ENCODE measurements at regions not wholly inside any gene's neighbourhood (a gene's known extent, or its start where the extent isn't known, plus 50 kb on each side); places are given as distances from the start of the nearest gene placed in this dataset.
"Not testable (repeated sequence)": the region's sequence is repeated elsewhere in the genome, so short reads cannot be mapped to it uniquely, and the experiment has no call there.

GRCh38 chr9:86515221-86515620, 161.0 kb upstream of the TUT7 start:
- DNase-seq: no peak

- no peak for DNase-seq
Measured at GRCh38 chr9:86513429-86513828, 159.2 kb upstream of the TUT7 start.

DNA sequence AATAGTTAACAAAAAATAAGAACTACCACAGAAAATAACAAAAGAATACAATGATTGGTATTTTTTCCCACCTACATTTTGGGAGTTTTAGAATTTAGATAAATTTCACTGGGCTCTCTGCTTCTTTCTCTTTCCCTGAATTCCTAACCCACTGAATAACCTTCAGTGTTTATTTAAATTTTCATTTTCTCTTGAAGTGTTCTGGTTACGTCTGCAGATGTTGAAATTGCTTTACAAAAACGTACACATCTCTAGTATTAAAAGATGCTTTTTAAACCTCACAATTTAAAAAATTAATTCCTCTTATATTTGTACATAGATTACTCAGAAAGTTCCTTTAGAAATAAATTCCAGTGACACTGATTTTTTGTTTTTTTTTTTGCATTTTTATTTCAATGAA, 158.7 kb upstream of the TUT7 start:
- DNase-seq: no peak

DNA sequence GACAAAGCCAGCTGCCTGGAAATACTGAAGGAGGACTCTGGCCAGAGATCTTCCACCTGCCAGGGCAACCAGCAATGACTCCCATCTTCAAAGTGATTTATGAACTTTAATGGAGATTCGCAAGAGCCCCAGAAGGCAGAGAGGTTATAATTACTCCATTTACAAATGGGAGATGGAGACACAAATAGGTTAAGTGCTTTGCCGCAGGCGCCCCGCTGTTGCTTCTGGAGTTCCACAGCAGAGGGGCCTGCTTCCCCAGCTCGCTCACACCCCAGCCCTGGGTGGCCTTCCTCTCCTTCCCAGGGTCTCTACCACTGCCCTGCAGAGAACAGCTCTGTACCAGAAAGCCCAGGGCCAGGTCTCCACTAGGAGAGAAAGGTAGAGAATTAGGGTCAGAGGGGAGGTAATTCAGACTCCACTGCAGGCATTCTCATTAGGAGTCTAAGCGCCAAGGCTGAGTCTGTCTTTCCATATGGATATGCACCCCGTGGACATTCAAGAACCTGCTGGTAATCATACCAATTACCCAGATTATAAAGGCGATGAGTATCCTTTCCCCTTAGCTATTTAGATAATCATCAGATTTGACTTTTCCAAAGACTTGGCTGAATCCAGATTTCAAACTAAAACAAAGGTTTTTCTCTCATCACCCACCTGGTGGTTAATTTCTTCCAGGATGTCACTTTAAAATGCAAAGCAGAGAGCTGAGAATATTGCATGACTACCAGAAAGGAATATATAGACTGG, 157.6 kb upstream of the TUT7 start:
- DNase-seq: no peak

GRCh38 chr9:86508208-86508903, 154.1 kb upstream of the TUT7 start:
- DNase-seq: no peak

DNA sequence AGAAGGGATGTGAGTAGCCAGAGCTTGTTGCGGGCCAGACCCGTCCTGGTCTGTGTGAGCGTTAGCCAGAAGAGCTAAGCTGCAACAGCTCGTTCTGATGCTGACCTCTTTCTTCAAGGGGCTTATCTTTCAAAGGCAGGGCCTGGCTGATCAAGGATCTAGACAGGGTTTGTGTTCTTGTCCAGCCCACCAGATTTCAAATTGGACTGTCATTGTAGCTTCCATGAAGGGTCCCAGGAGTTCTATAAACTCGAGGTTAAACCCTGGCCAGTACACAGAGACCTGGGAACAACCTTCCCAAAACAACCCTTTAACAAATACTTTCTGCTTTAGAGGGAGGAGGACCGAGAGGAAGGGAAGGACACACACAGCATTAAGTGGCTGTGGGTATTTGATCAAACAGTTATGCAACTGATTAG, 153.0 kb upstream of the TUT7 start:
- no peak for DNase-seq

GRCh38 chr9:86503942-86504341, 149.7 kb upstream of the TUT7 start:
- DNase-seq: no peak

- DNase-seq: no peak
Measured at GRCh38 chr9:86503314-86503713, 149.1 kb upstream of the TUT7 start.

- DNase-seq: no peak
Measured at GRCh38 chr9:86500667-86501435, 146.6 kb upstream of the TUT7 start.

DNA sequence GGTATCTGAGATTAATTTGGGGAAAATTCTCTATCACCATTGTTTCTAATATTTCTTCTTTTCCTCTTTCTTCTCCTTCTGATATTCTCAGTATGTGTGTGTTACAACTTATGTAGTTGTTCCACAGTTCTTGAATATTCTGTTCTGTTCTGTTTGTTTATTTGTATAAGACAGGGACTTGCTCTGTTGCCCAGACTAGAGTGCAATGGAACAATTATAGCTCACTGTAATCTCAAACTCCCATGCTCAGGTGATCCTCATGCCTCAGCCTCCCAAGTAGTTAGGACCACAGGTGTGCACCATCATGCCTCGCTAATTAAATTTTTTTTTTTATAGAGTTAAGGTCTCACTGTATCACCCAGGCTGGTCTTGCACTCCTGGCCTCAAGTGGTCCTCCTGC, 145.8 kb upstream of the TUT7 start:
- no peak for DNase-seq

DNA sequence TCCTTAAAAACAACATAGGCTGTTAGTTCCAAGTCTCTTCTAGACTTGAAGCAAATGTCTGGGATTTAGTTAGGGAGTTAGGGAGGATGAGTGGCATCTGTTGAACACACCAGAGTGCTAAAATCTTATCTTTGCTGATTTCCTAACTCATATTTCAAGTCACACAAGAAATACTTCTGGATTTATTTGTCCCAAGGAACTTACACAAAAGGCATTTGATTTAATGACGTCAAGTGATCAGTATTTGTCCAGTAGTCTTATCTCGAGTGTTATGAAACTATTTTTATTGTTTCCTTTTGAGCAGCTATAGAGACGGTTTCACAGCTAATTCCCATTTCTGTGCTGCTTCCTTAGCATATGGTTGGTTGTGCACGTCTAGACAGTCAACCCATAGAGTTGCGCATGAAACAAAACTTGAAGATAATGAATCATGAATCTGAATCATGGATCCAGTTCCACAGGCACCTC, 140.5 kb upstream of the TUT7 start:
- no peak for DNase-seq

GRCh38 chr9:86491468-86492266, 137.5 kb upstream of the TUT7 start:
- no peak for DNase-seq

GRCh38 chr9:86488794-86489193, 134.6 kb upstream of the TUT7 start:
- no peak for DNase-seq

DNA sequence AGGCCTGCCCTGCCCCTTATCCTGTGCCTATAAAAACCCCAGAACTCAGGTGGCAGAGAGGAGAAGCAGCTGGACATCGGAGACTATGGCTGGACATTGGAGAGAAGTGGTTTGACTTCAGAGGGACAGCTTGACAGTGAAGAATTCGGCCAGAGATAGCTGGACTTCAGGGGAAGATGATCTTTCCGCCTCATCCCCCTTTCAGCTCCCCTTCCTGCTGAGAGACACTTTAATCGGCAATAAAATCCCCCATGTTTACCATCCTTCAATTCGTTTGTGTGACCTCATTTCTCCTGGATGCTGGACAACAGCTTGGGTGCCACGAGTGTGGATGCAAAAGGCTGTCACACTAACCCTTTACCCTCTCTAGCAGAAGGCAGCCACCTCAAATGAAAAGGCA, 134.1 kb upstream of the TUT7 start:
- DNase-seq: no peak

DNA sequence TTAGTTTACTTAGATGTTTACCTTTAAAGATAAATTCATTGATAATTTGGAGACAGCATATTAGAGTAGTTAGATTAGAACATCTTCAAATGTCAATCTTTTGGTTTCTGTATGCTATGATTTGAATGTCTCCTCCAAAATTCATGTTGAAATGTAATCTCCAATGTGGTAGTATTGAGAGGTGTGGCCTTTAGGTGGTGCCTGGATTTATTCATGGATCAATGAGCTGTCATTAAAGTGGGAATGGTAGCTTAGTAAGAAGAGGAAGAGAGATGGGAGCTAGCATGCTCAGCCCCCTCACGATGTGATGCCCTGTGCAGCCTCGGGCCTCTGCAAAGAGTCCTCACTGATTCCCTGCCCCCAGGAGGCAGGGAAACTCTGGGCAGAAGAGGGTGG, 133.6 kb upstream of the TUT7 start:
- DNase-seq: no peak

- no peak for DNase-seq
Measured at GRCh38 chr9:86486891-86487837, 133.0 kb upstream of the TUT7 start.

- DNase-seq: no peak
Measured at GRCh38 chr9:86485359-86485758, 131.1 kb upstream of the TUT7 start.

DNA sequence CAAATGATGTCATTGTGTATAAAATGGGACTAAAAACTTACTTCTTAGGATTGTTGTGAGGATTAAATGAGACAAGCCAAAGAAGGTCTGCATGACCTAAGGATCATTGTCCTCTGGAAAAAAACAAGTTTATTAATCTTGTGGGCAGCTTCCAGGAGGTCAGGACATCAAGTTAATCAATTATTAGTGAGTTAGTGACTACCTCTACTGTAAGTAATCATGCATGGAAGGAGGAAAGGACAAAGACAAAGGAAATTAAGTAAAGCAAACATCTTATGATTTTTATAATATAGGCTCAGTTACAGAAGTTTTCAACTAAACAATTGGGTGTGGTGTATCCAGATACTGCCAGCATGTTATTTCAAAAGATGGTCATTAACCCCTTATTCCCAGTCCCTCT, 129.3 kb upstream of the TUT7 start:
- DNase-seq: no peak

DNA sequence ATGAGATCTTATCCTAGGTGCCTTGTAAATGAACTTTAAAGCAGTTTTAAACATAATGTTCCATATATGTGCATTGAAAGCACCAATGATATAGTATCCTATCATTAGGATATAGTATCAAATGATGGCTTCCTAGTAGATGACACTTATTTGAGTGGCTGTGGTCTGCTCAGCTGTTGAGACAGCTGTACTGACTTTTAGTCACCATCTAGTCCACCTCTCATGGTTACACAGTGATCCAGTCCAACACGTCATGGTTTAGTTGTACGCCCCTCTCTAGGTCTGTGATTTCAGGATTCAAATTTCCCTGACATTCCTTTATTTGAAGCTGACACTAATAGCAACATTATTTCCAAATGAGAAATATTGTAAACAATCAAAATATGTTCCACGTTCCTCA, 127.3 kb upstream of the TUT7 start:
- no peak for DNase-seq

DNA sequence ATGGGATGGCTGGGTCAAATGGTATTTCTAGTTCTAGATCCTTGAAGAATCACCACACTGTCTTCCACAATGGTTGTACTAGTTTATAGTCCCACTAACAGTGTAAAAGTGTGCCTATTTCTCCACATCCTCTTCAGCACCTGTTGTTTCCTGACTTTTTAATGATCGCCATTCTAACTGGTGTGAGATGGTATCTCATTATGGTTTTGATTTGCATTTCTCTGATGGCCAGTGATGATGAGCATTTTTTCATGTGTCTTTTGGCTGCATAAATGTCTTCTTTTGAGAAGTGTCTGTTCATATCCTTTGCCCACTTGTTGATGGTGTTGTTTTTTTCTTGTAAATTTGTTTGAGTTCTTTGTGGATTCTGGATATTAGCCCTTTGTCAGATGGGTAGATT, 121.0 kb upstream of the TUT7 start:
- DNase-seq: not testable (repeated sequence)

DNA sequence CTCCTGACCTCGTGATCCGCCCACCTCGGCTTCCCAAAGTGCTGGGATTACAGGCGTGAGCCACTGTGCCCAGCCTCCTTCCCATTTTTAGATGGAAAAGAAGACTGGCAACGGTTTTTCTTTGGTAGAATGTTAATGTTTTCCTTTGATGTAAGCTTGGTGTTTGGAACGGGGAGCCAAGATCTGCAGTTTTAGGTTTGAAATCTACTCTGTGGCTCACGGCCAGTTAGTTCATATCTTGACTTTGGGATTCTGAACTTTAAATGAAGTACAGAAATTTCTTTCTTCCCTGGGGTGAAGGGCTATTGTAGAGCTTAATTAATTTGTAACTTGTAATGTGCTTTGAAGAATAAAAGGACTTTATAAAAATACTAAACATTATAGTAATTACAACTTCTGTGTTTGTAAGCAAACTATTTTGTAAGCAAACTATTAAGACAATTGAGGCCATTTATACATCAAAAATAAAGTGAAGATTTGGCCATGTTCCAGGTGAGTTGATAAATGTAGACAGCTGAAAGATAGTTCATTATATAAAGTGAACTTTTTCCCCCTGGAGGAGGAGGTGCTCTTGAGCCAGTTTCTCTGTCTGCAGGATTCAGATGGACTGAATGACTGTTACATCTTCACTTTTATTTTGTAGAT, 117.1 kb upstream of the TUT7 start:
- no peak for DNase-seq
